ENCODE measurements at regions not wholly inside any gene's neighbourhood (a gene's known extent, or its start where the extent isn't known, plus 50 kb on each side); places are given as distances from the start of the nearest gene placed in this dataset.

GRCh38 chr12:66934302-66935062 is 255.6 kb upstream of the GRIP1 start:
- Histone ChIP-seq H3K9me3 (no peaks in the 10 kb centered on the region), H3K4me3 (no peak overlapping the region), H3K27me3 (no peaks in the 10 kb centered on the region), H3K36me3 (no peaks in the 10 kb centered on the region), H3K27ac (no peak overlapping the region), H3K4me1 (no peaks in the 10 kb centered on the region)
- 32 to 35% methylated on average over 5 of the region's 5 CpGs for WGBS, 2 donors
- TF ChIP-seq CTCF (IDR thresholded peaks at IDR 0.05) = no peak
- no peak for TF ChIP-seq POLR2A (IDR thresholded peaks at IDR 0.05)
- no peak for TF ChIP-seq EP300 (IDR thresholded peaks at IDR 0.05)
- no peak for DNase-seq (ENCODE audit: low spot score in 2 of 2)

- Histone ChIP-seq H3K27me3 (no peaks in the 10 kb centered on the region), H3K4me1 (no peaks in the 10 kb centered on the region), H3K9me3 (no peaks in the 10 kb centered on the region), H3K4me3 (no peak overlapping the region), H3K27ac (no peak overlapping the region), H3K36me3 (no peaks in the 10 kb centered on the region)
- no peak for DNase-seq (ENCODE audit: low spot score in 2 of 2)
- 72 to 81% methylated on average over 1 of the region's 1 CpG for WGBS, 2 donors
- TF ChIP-seq CTCF (IDR thresholded peaks at IDR 0.05) = no peak
- no peak for TF ChIP-seq POLR2A (IDR thresholded peaks at IDR 0.05)
- no peak for TF ChIP-seq EP300 (IDR thresholded peaks at IDR 0.05)
Measured at GRCh38 chr12:66941150-66941549, 262.3 kb upstream of the GRIP1 start.

- Histone ChIP-seq H3K9me3 (no peaks in the 10 kb centered on the region), H3K4me1 (no peaks in the 10 kb centered on the region), H3K4me3 (no peak overlapping the region), H3K27me3 (no peaks in the 10 kb centered on the region), H3K27ac (no peak overlapping the region), H3K36me3 (no peaks in the 10 kb centered on the region)
- TF ChIP-seq EP300 (IDR thresholded peaks at IDR 0.05) (no peak), POLR2A (IDR thresholded peaks at IDR 0.05) (no peak), CTCF (IDR thresholded peaks at IDR 0.05) (no peak)
- 85 to 91% methylated on average over 8 of the region's 8 CpGs for WGBS, 2 donors
- DNase-seq (ENCODE audit: low spot score in 2 of 2) = no peak
Measured at GRCh38 chr12:66942741-66943465, 264.0 kb upstream of the GRIP1 start.

- TF ChIP-seq EP300 (IDR thresholded peaks at IDR 0.05) (no peak), CTCF (IDR thresholded peaks at IDR 0.05) (no peak), POLR2A (IDR thresholded peaks at IDR 0.05) (no peak)
- WGBS, 2 donors = 33 to 36% methylated on average over 2 of the region's 2 CpGs
- no peaks in the 10 kb centered on the region for H3K9me3 ChIP-seq
- no peaks in the 10 kb centered on the region for H3K4me1 ChIP-seq
- no peak for DNase-seq (ENCODE audit: low spot score in 2 of 2)
- H3K27ac ChIP-seq = no peak overlapping the region
- no peak overlapping the region for H3K4me3 ChIP-seq
- H3K27me3 ChIP-seq = no peaks in the 10 kb centered on the region
- no peaks in the 10 kb centered on the region for H3K36me3 ChIP-seq
Measured at GRCh38 chr12:66944365-66944764, 265.5 kb upstream of the GRIP1 start.

GRCh38 chr12:66945189-66945817 is 266.4 kb upstream of the GRIP1 start:
- H3K4me1 ChIP-seq = no peaks in the 10 kb centered on the region
- no peak overlapping the region for H3K27ac ChIP-seq
- H3K4me3 ChIP-seq = no peak overlapping the region
- H3K27me3 ChIP-seq = no peaks in the 10 kb centered on the region
- TF ChIP-seq POLR2A (IDR thresholded peaks at IDR 0.05) (no peak), EP300 (IDR thresholded peaks at IDR 0.05) (no peak), CTCF (IDR thresholded peaks at IDR 0.05) (no peak)
- 86 to 87% methylated on average over 6 of the region's 6 CpGs for WGBS, 2 donors
- H3K36me3 ChIP-seq = no peaks in the 10 kb centered on the region
- H3K9me3 ChIP-seq = no peaks in the 10 kb centered on the region
- DNase-seq (ENCODE audit: low spot score in 2 of 2) = no peak

All from tibial nerve (tissue), 4 donors.